ELF-1 (cell line): ENCODE measurements at regions not wholly inside any gene's neighbourhood (a gene's known extent, or its start where the extent isn't known, plus 50 kb on each side); places are given as distances from the start of the nearest gene placed in this dataset.

Source experiments
- DNase-seq: peaks from one replicate; pipeline ENCODE4 v3.0.0-alpha.2; 2016; ENCODE audit warnings: low read depth, low spot score

GRCh38 chr22:49148895-49149418 lies 678.7 kb downstream of the BRD1 start:
- DNase-seq, result no peak

GRCh38 chr22:49147617-49148175 lies 680.0 kb downstream of the BRD1 start:
- no peak for DNase-seq

GRCh38 chr22:49147171-49147570 lies 680.5 kb downstream of the BRD1 start:
- DNase-seq, result no peak

GRCh38 chr22:49146511-49146910 lies 681.2 kb downstream of the BRD1 start:
- DNase-seq, result no peak

- DNase-seq, result no peak
These were observed 683.9 kb downstream of the BRD1 start for GRCh38 chr22:49143812-49144211.

GRCh38 chr22:49142891-49143290 lies 684.8 kb downstream of the BRD1 start:
- DNase-seq, result no peak

GRCh38 chr22:49142296-49142695 lies 685.4 kb downstream of the BRD1 start:
- DNase-seq, result no peak

- DNase-seq, result no peak
These were observed 685.9 kb downstream of the BRD1 start for GRCh38 chr22:49141761-49142160.

GRCh38 chr22:49140911-49141665 lies 686.6 kb downstream of the BRD1 start:
- peak; percentile 81 for DNase-seq

- no peak for DNase-seq
These were observed 688.1 kb downstream of the BRD1 start for GRCh38 chr22:49139492-49140151.

- no peak for DNase-seq
These were observed 689.4 kb downstream of the BRD1 start for GRCh38 chr22:49138250-49138790.

- DNase-seq, result no peak
These were observed 690.4 kb downstream of the BRD1 start for GRCh38 chr22:49137206-49137840.

GRCh38 chr22:49136816-49137180 lies 690.9 kb downstream of the BRD1 start:
- no peak for DNase-seq

GRCh38 chr22:49136041-49136815 lies 691.4 kb downstream of the BRD1 start:
- DNase-seq, result no peak

- DNase-seq, result no peak
These were observed 693.6 kb downstream of the BRD1 start for GRCh38 chr22:49134076-49134475.

GRCh38 chr22:49133541-49133940 lies 694.1 kb downstream of the BRD1 start:
- no peak for DNase-seq

GRCh38 chr22:49132009-49132408 lies 695.7 kb downstream of the BRD1 start:
- no peak for DNase-seq

- no peak for DNase-seq
These were observed 697.9 kb downstream of the BRD1 start for GRCh38 chr22:49129736-49130135.

GRCh38 chr22:49128874-49129273 lies 698.8 kb downstream of the BRD1 start:
- DNase-seq, result no peak

GRCh38 chr22:49124608-49125007 lies 703.1 kb downstream of the BRD1 start:
- DNase-seq, result no peak

GRCh38 chr22:49123621-49124192 lies 704.0 kb downstream of the BRD1 start:
- no peak for DNase-seq
